ENCODE measurements at regions not wholly inside any gene's neighbourhood (a gene's known extent, or its start where the extent isn't known, plus 50 kb on each side); places are given as distances from the start of the nearest gene placed in this dataset.

DNA sequence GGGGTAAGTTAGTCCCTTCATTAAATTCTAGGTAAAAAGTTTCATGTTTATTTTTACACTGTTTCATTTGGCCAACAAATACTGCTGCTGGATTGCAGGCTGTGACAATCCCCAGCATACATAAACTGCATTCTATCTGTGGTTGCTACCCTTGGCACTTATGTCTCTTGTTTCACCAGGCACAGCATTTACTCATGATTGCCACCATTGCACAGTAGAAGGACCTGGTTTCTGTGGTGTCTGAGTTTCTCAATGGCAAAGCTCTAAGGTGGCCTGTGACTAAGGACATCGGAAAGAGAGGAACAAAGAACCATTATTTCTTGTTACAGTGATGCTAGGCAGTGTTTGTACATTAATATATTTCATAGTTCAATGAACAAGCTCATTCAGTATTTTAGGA lies 878.4 kb upstream of the NEGR1 start:
- TF ChIP-seq, protein P1, sequence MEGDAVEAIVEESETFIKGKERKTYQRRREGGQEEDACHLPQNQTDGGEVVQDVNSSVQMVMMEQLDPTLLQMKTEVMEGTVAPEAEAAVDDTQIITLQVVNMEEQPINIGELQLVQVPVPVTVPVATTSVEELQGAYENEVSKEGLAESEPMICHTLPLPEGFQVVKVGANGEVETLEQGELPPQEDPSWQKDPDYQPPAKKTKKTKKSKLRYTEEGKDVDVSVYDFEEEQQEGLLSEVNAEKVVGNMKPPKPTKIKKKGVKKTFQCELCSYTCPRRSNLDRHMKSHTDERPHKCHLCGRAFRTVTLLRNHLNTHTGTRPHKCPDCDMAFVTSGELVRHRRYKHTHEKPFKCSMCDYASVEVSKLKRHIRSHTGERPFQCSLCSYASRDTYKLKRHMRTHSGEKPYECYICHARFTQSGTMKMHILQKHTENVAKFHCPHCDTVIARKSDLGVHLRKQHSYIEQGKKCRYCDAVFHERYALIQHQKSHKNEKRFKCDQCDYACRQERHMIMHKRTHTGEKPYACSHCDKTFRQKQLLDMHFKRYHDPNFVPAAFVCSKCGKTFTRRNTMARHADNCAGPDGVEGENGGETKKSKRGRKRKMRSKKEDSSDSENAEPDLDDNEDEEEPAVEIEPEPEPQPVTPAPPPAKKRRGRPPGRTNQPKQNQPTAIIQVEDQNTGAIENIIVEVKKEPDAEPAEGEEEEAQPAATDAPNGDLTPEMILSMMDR (IDR thresholded peaks at IDR 0.05; ENCODE audit: insufficient read depth, low read depth, low read length) = no peak
- Histone ChIP-seq H3K4me3 (ENCODE audit: low read depth, low read length) (no peak overlapping the region), H3K36me3 (ENCODE audit: control insufficient read depth, insufficient read depth, low read length) (no peaks in the 10 kb centered on the region), H3K27me3 (ENCODE audit: control insufficient read depth, insufficient read depth, low read length) (no peaks in the 10 kb centered on the region)
- CTCF ChIA-PET = no interaction called here
- DNase-seq (ENCODE audit: low read depth) = no peak
- POLR2A ChIA-PET = no interaction called here

DNA sequence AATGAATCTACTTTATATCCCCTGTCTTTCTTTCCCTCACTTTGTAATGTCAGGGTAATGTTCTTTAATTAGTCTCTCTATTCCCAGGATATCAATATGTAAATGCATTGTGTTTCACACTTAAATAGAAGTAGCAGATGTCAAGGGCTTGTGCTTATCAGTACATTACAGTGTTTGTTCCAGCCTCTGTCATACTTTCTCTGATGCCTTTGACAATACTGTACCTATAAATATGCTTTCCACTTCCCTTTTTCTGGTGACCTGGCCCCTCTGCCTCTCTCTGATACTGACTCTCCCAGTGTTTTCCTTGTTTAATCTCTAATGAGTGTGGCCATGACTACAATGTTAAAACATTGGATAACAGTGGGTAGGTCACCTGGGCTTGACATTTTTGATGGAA lies 862.0 kb upstream of the NEGR1 start:
- Histone ChIP-seq H3K4me3 (ENCODE audit: low read depth, low read length) (no peak overlapping the region), H3K36me3 (ENCODE audit: control insufficient read depth, insufficient read depth, low read length) (no peaks in the 10 kb centered on the region), H3K27me3 (ENCODE audit: control insufficient read depth, insufficient read depth, low read length) (no peaks in the 10 kb centered on the region)
- DNase-seq (ENCODE audit: low read depth) = no peak
- ChIA-PET CTCF (no interaction called here), POLR2A (no interaction called here)
- TF ChIP-seq, protein P1 (IDR thresholded peaks at IDR 0.05; ENCODE audit: insufficient read depth, low read depth, low read length) = no peak

DNA sequence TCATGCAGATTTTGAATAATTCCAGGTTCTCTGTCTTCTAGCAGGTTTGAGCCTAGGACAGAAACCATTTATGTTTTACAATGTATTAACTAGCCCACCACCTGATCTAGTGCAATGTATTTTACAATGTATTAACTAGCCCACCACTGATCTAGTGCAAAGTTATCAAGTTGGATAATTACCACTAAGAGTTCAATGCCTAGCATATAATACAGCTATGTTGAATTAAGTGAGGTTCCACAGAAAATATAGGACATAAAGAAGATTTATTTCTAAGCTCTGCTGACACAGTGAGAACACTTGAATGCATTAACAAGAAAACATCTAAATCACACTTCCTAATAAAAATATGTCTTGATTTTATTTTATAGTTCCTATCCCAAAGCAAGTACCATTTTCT lies 854.6 kb upstream of the NEGR1 start:
- CTCF ChIA-PET = no interaction called here
- Histone ChIP-seq H3K36me3 (ENCODE audit: control insufficient read depth, insufficient read depth, low read length) (no peaks in the 10 kb centered on the region), H3K27me3 (ENCODE audit: control insufficient read depth, insufficient read depth, low read length) (no peaks in the 10 kb centered on the region), H3K4me3 (ENCODE audit: low read depth, low read length) (no peak overlapping the region)
- TF ChIP-seq, protein P1 (IDR thresholded peaks at IDR 0.05; ENCODE audit: insufficient read depth, low read depth, low read length) = no peak
- no peak for DNase-seq (ENCODE audit: low read depth)
- POLR2A ChIA-PET = no interaction called here

DNA sequence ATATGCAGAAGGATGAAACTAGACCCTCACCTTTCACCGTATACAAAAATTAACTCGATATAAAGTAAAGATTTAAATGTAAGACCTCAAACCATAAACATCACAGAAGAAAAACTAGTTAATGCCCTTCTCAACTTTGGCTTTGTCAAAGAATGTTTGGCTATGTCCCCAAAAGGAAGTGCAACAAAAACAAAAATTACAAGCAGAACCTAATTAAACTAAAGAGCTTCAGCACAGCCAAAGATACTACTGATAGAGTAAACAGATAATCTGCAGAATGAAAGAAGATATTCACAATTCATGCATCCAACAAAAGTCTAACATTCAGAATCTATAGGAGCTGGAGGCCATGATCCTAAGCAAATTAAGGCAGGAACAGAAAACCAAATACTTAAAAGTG lies 824.6 kb upstream of the NEGR1 start:
- DNase-seq (ENCODE audit: low read depth) = no peak
- POLR2A ChIA-PET = no interaction called here
- H3K36me3 ChIP-seq (ENCODE audit: control insufficient read depth, insufficient read depth, low read length) = no peaks in the 10 kb centered on the region
- H3K27me3 ChIP-seq (ENCODE audit: control insufficient read depth, insufficient read depth, low read length) = no peaks in the 10 kb centered on the region
- H3K4me3 ChIP-seq (ENCODE audit: low read depth, low read length) = no peak overlapping the region
- TF ChIP-seq, protein P1 (IDR thresholded peaks at IDR 0.05; ENCODE audit: insufficient read depth, low read depth, low read length) = no peak
- CTCF ChIA-PET = no interaction called here

DNA sequence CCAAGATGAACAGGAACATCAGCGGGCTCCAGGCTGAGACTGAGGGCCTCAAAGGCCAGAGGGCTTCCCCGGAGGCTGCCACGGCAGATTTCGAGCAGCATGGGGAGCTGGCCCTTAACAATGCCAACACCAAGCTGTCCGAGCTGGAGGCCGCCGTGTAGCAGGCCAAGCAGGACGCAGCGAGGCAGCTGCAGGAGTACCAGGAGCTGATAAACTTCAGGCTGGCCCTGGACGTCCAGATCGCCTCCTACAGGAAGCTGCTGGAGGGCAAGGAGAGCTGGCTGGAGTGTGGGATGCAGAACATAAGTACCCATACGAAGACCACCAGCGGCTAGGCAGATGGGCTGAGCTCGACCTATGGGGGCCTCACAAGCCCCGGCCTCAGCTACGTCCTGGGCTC lies 823.4 kb upstream of the NEGR1 start:
- Histone ChIP-seq H3K27me3 (ENCODE audit: control insufficient read depth, insufficient read depth, low read length) (no peaks in the 10 kb centered on the region), H3K36me3 (ENCODE audit: control insufficient read depth, insufficient read depth, low read length) (no peaks in the 10 kb centered on the region), H3K4me3 (ENCODE audit: low read depth, low read length) (no peak overlapping the region)
- TF ChIP-seq, protein P1 (IDR thresholded peaks at IDR 0.05; ENCODE audit: insufficient read depth, low read depth, low read length) = no peak
- ChIA-PET CTCF (no interaction called here), POLR2A (no interaction called here)
- no peak for DNase-seq (ENCODE audit: low read depth)

Measured in BJ (cell line).